RWPE2 (cell line): ENCODE measurements at regions not wholly inside any gene's neighbourhood (a gene's known extent, or its start where the extent isn't known, plus 50 kb on each side); places are given as distances from the start of the nearest gene placed in this dataset.

Experiments
- ATAC-seq: fragments of 200-7000 bp; cut with Tn5 transposase; 3 replicates; pipeline ENCODE4 v1.9.1; 2021; ENCODE audit warnings: low read depth
- DNase-seq: peaks from one replicate; pipeline ENCODE4 v3.0.0-alpha.2; 2020; ENCODE audit warnings: low spot score
- H3K27ac ChIP-seq: fragments of 450-650 bp; 2 replicates; pipeline ENCODE4 v1.5.1; 2017; ENCODE audit warnings: mild to moderate bottlenecking; ENCODE audit not compliant: poor library complexity, severe bottlenecking
- H3K27me3 ChIP-seq: fragments of 250-450 bp; sonication (Bioruptor Pico); 2 replicates; pipeline ENCODE4 v1.5.1; 2021; ENCODE audit warnings: mild to moderate bottlenecking, moderate library complexity; ENCODE audit not compliant: insufficient read depth, poor library complexity, severe bottlenecking
- H3K36me3 ChIP-seq: fragments of 250-450 bp; sonication (Bioruptor Pico); 2 replicates; pipeline ENCODE4 v1.5.1; 2020; ENCODE audit warnings: low read depth, mild to moderate bottlenecking, moderate library complexity
- H3K4me1 ChIP-seq: fragments of 250-450 bp; sonication (Bioruptor Pico); 2 replicates; pipeline ENCODE4 v1.5.1; 2021; ENCODE audit warnings: mild to moderate bottlenecking, moderate library complexity; ENCODE audit not compliant: insufficient read depth, poor library complexity, severe bottlenecking
- H3K4me3 ChIP-seq: fragments of 250-450 bp; sonication (Bioruptor Pico); 2 replicates; pipeline ENCODE4 v1.5.1; 2021; ENCODE audit warnings: mild to moderate bottlenecking, moderate library complexity; ENCODE audit not compliant: severe bottlenecking
- H3K9me3 ChIP-seq: fragments of 250-450 bp; sonication (Bioruptor Pico); 2 replicates; pipeline ENCODE4 v1.5.1; 2021; ENCODE audit warnings: mild to moderate bottlenecking, moderate library complexity; ENCODE audit not compliant: severe bottlenecking
- CTCF ChIP-seq: fragments of 450-650 bp; IDR thresholded peaks from one replicate; pipeline ENCODE4 v1.5.1; 2017; ENCODE audit warnings: mild to moderate bottlenecking, moderate library complexity; ENCODE audit not compliant: poor library complexity, severe bottlenecking

GRCh38 chr13:30847650-30848307, 58.3 kb upstream of the MEDAG start:
- Histone ChIP-seq H3K27me3 (no peaks in the 10 kb centered on the region), H3K4me3 (no peak overlapping the region), H3K27ac (no peak overlapping the region), H3K4me1 (peaks cover 9% of the 10 kb centered on the region), H3K36me3 (no peaks in the 10 kb centered on the region), H3K9me3 (no peaks in the 10 kb centered on the region)
- ATAC-seq (no peak), DNase-seq (no peak)
- TF ChIP-seq CTCF, result no peak

DNA sequence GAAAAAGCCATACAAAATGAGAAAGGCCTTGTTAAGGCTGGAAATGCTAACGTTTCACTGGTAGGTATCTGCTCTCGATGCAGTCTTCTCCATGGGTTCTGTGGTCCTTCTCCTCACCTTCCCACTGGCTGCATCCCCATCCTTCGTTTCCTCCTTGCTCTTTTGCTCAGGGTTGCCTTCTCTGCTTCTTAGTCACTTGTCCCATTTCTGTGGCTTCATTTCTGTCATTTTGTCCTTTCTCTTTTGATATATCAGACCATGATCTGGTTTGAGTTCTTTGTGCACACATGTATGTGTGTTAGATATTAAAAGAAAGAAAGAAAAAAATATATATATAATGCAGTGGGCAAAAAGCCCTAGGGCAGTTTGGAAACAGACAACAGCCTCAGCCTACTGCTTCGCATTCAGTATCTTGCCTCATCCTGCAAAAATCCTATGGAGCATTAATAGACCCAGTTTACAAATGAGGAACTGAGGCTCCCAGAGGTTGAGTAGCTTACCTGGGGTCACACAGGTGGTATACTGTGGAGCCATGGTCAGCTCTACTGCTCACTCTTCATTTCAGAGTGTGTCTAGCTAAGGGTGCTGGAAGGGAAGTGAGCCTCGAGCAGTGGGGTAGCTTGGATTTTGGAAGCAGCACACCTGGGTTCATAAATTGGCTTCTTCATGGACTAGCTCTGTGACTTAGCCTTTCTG, 57.6 kb upstream of the MEDAG start:
- H3K4me3 ChIP-seq, result no peak overlapping the region
- no peaks in the 10 kb centered on the region for H3K27me3 ChIP-seq
- H3K9me3 ChIP-seq, result no peaks in the 10 kb centered on the region
- ATAC-seq (no peak), DNase-seq (no peak)
- H3K4me1 ChIP-seq, result peaks cover 9% of the 10 kb centered on the region
- H3K27ac ChIP-seq, result no peak overlapping the region
- no peaks in the 10 kb centered on the region for H3K36me3 ChIP-seq
- TF ChIP-seq CTCF, result no peak

GRCh38 chr13:30849611-30850010, 56.5 kb upstream of the MEDAG start:
- H3K4me1 ChIP-seq, result peaks cover 9% of the 10 kb centered on the region
- TF ChIP-seq CTCF, result no peak
- no peaks in the 10 kb centered on the region for H3K27me3 ChIP-seq
- H3K27ac ChIP-seq, result no peak overlapping the region
- no peak for ATAC-seq
- H3K4me3 ChIP-seq, result no peak overlapping the region
- DNase-seq, result no peak
- no peaks in the 10 kb centered on the region for H3K9me3 ChIP-seq
- H3K36me3 ChIP-seq, result no peaks in the 10 kb centered on the region

DNA sequence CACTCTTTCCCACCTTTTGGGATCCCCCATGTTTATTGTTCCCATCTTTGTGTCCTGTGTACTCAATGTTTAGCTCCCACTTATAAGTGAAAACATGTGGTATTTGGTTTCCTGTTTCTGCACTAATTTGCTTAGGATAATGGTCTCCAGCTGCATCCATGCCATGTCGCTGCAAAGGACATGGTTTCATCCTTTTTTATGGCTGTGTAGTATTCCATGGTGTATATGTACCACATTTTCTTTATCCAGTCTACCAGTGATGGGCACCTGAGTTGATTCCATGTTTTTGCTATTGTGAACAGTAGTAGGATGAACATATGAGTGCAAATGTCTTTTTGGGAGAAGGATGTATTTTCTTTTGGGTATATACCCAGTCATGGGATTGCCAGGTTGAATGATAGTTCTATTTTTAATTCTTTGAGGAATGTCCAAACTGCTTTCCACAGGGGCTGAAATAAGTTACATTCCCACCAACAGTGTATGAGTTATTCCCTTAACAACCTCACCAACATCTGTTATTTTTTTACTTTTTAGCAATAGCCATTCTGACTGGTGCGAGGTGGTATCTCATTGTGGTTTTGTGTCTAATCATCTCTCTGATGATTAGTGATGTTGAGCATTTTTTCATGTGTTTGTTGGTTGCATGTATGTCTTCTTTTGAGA, 55.7 kb upstream of the MEDAG start:
- ATAC-seq (no peak), DNase-seq (no peak)
- Histone ChIP-seq H3K27me3 (no peaks in the 10 kb centered on the region), H3K4me3 (no peak overlapping the region), H3K9me3 (no peaks in the 10 kb centered on the region), H3K4me1 (peaks cover 9% of the 10 kb centered on the region), H3K36me3 (no peaks in the 10 kb centered on the region), H3K27ac (no peak overlapping the region)
- TF ChIP-seq CTCF, result no peak

DNA sequence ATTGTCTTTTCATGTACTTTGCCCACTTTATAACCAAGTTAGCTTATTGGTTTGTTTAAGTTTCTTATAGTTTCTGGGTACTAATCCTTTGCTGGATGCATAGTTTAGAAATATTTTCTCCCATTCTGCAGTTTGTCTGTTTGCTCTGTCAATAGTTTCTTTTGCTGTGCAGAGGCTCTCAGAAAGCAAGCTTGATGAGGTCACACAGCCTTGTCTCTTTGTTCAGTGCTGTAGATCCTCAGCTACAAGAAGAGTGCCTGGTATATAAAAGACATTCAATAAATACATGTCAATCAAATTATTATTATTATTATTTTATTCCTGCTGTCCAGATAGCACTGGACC, 55.2 kb upstream of the MEDAG start:
- peaks cover 7% of the 10 kb centered on the region for H3K4me1 ChIP-seq
- H3K27me3 ChIP-seq, result no peaks in the 10 kb centered on the region
- no peak for ATAC-seq
- no peak for TF ChIP-seq CTCF
- H3K27ac ChIP-seq, result no peak overlapping the region
- H3K4me3 ChIP-seq, result no peak overlapping the region
- H3K9me3 ChIP-seq, result no peaks in the 10 kb centered on the region
- DNase-seq, result no peak
- no peaks in the 10 kb centered on the region for H3K36me3 ChIP-seq
